ENCODE measurements at regions not wholly inside any gene's neighbourhood (a gene's known extent, or its start where the extent isn't known, plus 50 kb on each side); places are given as distances from the start of the nearest gene placed in this dataset.

DNA sequence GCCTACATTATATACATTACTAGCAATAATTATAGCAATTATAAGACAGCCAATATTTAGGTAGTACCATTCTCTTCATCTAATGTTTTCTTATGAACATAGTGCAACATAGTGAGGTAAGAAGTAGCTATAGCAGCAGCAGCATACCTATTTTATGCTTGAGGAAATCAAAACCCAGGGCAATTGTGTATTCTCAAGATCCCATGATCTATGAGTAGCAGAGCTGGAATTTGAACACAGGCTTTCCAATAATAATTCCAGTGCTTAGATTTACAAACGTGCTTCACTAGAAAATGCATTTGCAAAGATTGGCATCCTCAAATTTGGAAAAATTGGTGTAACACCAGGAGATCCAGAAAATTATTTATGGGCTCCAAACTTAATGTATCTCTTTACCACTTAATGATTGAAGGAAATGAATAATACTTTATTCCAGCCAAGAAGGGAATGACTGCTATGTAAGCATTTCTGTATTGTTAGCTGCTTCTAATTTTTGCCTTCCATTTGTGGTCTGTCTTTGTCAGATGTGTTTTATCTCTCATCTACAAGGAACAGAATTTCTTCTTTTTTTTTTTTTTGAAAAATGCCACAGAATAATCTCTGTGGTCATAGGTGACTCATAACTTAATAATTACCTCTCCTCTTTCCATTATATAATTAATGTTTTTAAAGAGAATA is 451.1 kb downstream of the ARAP2 start:
- no peak for DNase-seq (ENCODE audit: insufficient read length, low spot score)
- TF ChIP-seq POLR2A (IDR thresholded peaks at IDR 0.05; ENCODE audit: low read depth, low read length), result no peak
- FAIRE-seq, result no peak

- FAIRE-seq (no peak), DNase-seq (ENCODE audit: insufficient read length, low spot score) (no peak)
- no peak for TF ChIP-seq POLR2A (IDR thresholded peaks at IDR 0.05; ENCODE audit: low read depth, low read length)
Measured at GRCh38 chr4:35793766-35794165, 450.5 kb downstream of the ARAP2 start.

- FAIRE-seq (no peak), DNase-seq (ENCODE audit: insufficient read length, low spot score) (no peak)
- TF ChIP-seq POLR2A (IDR thresholded peaks at IDR 0.05; ENCODE audit: low read depth, low read length), result no peak
Measured at GRCh38 chr4:35800669-35801068, 443.6 kb downstream of the ARAP2 start.

DNA sequence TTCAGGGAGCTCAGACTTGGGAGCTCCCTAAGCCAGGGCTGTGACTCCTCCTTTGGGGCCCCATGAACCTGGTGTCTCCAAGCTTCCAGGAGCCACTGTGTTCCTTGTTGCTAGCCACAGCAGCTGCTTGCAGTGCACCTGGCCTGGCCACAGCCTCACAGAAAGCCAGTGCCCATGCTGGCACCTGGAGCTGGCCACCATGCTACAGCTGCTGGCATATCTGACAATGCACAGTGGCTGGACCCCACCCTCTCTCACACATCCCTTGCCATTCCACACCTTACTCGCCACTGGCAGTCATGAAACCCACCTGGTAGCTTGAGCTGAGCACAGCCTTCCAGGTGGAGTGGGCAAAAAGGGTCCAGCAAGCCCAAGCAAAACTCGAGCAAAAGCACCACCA is 441.7 kb downstream of the ARAP2 start:
- DNase-seq (ENCODE audit: insufficient read length, low spot score) (no peak), FAIRE-seq (no peak)
- TF ChIP-seq POLR2A (IDR thresholded peaks at IDR 0.05; ENCODE audit: low read depth, low read length), result no peak

- no peak for DNase-seq (ENCODE audit: insufficient read length, low spot score)
- FAIRE-seq, result no peak
- TF ChIP-seq POLR2A (IDR thresholded peaks at IDR 0.05; ENCODE audit: low read depth, low read length), result no peak
Measured at GRCh38 chr4:35818520-35818919, 425.8 kb downstream of the ARAP2 start.

DNA sequence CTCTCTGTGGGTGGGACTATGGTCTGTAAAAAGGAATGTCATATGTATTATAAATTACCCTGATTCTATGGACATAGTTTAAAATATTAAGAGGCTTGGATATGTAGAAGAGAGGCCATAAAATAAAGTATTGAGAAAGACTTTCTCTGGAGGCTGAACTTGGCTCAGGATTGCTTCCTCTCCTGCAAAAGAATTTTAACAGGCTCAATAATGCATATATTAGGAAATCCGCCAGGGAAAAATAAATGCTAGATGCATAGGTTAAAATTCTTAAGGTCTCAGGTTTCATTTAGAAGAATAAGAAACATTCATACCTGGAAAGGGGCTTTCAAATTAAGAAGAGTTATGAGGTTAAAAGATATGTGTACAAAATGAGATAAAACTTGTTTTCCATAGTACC is 424.3 kb downstream of the ARAP2 start:
- no peak for TF ChIP-seq POLR2A (IDR thresholded peaks at IDR 0.05; ENCODE audit: low read depth, low read length)
- no peak for DNase-seq (ENCODE audit: insufficient read length, low spot score)
- no peak for FAIRE-seq

DNA sequence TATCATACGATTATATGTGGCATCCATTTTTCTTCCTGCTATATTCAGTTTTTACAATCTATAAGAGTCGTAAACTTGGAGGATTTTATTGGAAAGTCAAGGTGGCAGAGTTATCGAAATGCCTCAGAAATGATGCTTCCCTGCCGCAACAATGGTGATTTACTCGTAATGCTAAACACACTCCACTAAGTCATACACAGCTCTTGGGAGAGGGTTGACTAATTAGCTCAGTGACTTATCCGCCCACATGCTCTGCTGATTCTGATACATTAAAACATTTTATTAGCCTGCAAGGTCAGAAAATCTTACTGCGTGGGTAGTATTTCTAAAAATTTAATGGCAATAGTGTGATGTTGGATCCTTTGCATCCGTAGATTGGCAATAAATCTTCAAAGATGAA is 420.1 kb downstream of the ARAP2 start:
- no peak for TF ChIP-seq POLR2A (IDR thresholded peaks at IDR 0.05; ENCODE audit: low read depth, low read length)
- FAIRE-seq, result no peak
- no peak for DNase-seq (ENCODE audit: insufficient read length, low spot score)

DNA sequence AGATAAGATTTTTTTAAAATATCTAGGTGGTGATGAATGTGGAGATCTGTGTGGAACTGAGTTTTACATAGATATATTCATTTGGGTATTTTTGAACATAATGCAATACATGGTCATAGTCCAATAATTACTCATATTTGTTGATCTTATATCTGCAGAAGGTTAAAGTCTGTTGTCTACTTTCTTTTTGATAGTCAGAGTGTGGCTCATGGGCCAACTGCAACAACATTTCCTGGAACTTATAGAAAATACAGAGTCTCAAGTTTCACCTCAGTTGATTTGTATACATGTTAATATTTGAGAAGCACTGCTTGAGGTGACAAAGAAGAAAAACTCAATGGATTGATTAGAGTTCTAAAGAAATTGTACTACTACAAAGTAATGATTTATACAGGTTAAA is 408.4 kb downstream of the ARAP2 start:
- FAIRE-seq (no peak), DNase-seq (ENCODE audit: insufficient read length, low spot score) (no peak)
- TF ChIP-seq POLR2A (IDR thresholded peaks at IDR 0.05; ENCODE audit: low read depth, low read length), result no peak

DNA sequence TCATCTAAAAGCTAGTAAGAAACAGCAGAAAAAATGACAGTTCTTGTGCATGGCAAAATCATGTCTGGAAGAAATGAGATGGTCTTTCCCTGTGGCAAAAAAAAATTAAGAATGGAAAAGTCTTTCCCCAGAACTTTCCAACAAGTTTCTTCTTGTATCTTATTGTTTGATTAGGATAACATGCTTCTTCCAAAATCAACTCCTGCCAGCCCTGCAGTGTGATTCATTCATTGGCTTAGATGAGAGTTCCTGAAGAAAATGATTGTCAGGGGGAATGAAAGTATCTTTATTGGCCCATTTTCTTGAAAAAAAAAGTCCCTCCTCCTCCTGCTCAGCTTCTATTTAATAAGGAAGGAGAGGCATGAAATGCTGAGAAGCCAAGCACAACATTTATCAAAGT is 407.7 kb downstream of the ARAP2 start:
- DNase-seq (ENCODE audit: insufficient read length, low spot score) (no peak), FAIRE-seq (no peak)
- no peak for TF ChIP-seq POLR2A (IDR thresholded peaks at IDR 0.05; ENCODE audit: low read depth, low read length)

DNA sequence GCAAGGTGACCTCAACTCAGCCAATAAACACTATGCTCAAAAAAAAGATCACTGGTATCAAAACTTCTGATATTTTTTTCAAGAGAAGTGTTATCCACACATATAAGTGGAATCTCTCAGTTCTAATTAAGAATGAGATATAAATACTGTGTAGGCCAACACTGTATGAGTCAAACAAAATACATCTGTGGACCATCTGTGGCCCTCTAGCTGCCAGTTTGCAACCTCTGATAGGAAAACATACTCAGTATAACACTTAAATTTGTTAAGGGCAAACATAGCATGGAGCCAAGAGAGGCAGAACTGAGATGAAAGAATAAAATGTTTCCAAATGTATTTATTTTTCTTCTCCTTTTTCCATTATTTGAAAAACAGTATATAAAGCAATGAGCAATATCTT is 377.3 kb downstream of the ARAP2 start:
- DNase-seq (ENCODE audit: insufficient read length, low spot score), result no peak
- no peak for TF ChIP-seq POLR2A (IDR thresholded peaks at IDR 0.05; ENCODE audit: low read depth, low read length)
- FAIRE-seq, result no peak

DNA sequence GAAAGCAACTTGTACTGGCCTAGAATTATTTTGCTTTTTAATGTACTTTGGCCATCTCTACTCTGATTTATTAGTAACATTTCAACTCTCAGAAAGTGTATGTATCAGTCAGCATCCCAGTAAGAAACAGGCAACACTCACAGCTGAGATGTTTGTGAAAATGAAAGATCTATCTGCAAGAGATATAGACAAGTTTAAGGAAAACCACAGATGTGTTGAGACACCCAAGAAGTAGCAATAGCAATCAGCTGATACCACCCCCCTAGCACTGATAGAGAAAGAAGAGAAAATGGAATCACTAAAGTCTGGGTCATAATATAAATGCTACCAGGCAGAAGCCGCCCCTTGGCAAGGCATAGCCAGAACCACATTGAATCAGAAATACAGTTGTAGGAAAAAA is 372.0 kb downstream of the ARAP2 start:
- no peak for FAIRE-seq
- TF ChIP-seq POLR2A (IDR thresholded peaks at IDR 0.05; ENCODE audit: low read depth, low read length), result no peak

DNA sequence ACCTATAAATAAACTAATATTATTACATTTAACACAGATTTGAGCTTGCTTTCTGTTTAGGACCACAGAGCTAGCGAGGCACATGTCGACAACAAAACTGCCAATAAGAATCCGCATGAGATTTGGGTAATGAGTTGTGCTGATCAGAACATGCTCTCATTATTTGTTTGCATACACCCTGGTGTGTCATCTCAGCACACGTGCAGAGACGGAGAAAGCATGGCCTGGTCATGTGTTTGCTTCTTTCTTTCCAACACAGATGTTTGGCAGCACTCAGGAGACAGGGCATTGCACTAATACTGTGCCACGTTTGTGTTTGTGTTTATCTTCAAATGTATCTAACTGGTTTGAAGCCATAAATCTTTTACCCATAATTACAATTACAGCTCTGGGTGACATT is 364.8 kb downstream of the ARAP2 start:
- FAIRE-seq, result no peak
- TF ChIP-seq POLR2A (IDR thresholded peaks at IDR 0.05; ENCODE audit: low read depth, low read length), result no peak

More for the DNA sequence above, 372.0 kb downstream of the ARAP2 start:
- DNase-seq (ENCODE audit: insufficient read length, low spot score), result no peak

GRCh38 chr4:35883108-35883507 is 361.2 kb downstream of the ARAP2 start:
- DNase-seq (ENCODE audit: insufficient read length, low spot score) (no peak), FAIRE-seq (no peak)
- TF ChIP-seq POLR2A (IDR thresholded peaks at IDR 0.05; ENCODE audit: low read depth, low read length), result no peak

More for the DNA sequence above, 364.8 kb downstream of the ARAP2 start:
- no peak for DNase-seq (ENCODE audit: insufficient read length, low spot score)

DNA sequence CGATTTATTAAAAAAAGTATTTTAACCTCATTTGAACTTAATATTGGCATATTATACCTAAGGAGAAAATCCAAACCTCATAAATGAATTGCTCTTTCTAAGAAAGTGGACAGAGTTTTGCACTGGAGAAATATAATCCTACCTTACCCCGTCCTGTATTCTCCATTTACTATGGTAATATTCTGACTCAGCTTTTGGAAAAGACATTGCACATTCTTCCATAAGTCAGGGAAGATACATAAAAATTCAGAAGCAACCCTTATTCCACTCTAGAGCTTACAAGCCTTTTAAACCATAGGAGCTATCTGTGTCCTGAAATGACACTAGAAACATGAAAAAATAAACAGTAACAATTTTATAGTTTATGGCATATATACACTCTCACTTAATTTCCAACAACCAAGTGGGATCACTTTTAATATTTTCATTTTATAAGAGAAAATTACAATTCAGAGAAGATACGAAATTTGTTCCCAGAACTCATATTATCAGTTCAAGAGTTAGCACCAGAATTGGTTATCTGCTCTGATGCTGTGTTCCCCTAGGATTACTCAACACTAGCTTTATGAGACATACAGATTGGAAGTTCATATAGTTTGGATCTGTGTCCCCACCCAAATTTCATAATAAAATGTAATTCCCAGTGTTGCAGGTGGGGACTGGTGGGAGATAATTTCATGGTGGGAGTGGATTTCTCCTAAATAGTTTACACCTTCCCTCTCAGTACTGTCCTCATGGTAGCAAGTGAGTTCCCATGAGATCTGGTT is 359.4 kb downstream of the ARAP2 start:
- DNase-seq (ENCODE audit: insufficient read length, low spot score) (no peak), FAIRE-seq (no peak)
- no peak for TF ChIP-seq POLR2A (IDR thresholded peaks at IDR 0.05; ENCODE audit: low read depth, low read length)

DNA sequence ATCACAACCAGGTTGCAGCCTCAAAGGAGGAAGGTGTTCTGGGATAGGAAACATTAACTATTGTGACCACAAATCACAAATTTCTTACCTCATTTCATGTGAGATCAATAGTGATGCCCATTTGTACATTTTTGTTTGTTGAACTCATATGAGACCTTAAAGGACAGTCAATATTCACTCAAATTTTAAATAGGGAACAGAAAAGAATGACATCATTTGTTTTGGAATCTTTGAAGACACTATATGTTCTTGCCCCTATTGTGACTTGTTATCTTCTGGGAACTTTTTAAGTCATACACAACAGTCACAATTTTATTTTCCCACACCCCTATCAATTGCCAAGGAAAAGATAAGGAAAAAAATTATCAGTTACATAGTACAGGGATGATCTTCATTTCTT is 346.5 kb downstream of the ARAP2 start:
- no peak for TF ChIP-seq POLR2A (IDR thresholded peaks at IDR 0.05; ENCODE audit: low read depth, low read length)
- DNase-seq (ENCODE audit: insufficient read length, low spot score) (no peak), FAIRE-seq (no peak)

All from H54 (cell line).